ENCODE measurements at regions not wholly inside any gene's neighbourhood (a gene's known extent, or its start where the extent isn't known, plus 50 kb on each side); places are given as distances from the start of the nearest gene placed in this dataset.

DNA sequence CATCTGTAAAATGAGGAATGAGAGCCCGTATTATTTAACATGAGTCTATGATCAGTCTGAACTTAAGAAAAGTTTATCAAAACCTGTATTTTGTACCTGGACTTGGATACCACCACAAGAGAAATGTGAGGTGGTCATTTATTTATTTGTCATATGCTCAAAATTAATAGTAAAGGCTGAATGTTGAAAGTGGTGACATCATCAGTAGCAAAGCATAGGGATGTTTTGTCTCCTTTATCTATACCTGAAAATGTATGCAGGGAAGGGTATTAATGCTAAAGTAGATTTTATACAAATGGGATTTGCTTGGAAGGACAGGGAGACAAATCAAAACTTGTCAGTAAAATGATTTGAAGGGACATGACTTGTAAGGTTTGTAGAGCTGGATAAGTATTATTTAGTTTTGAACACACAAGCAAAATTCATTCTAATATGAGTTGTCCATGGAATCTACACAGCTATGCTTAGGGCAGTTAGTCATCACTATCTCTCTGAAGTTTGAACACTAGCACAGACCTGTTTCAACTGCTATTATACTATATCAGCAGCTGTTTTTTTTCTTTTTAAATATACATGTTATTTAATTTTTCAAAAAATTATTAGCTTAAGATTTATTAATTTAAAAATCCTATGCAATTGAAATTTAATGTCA lies 52.4 kb upstream of the GUCY1A1 start:
- TF ChIP-seq, protein P1, sequence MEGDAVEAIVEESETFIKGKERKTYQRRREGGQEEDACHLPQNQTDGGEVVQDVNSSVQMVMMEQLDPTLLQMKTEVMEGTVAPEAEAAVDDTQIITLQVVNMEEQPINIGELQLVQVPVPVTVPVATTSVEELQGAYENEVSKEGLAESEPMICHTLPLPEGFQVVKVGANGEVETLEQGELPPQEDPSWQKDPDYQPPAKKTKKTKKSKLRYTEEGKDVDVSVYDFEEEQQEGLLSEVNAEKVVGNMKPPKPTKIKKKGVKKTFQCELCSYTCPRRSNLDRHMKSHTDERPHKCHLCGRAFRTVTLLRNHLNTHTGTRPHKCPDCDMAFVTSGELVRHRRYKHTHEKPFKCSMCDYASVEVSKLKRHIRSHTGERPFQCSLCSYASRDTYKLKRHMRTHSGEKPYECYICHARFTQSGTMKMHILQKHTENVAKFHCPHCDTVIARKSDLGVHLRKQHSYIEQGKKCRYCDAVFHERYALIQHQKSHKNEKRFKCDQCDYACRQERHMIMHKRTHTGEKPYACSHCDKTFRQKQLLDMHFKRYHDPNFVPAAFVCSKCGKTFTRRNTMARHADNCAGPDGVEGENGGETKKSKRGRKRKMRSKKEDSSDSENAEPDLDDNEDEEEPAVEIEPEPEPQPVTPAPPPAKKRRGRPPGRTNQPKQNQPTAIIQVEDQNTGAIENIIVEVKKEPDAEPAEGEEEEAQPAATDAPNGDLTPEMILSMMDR (IDR thresholded peaks at IDR 0.05; ENCODE audit: low read length), result no peak
- TF ChIP-seq EZH2 (optimal IDR thresholded peaks at IDR 0.05; ENCODE audit: low read depth, low read length), result no peak
- no peak for TF ChIP-seq EZH2phosphoT487 (IDR thresholded peaks at IDR 0.05; ENCODE audit: low read length)
